ENCODE measurements at regions not wholly inside any gene's neighbourhood (a gene's known extent, or its start where the extent isn't known, plus 50 kb on each side); places are given as distances from the start of the nearest gene placed in this dataset.

- no peak for TF ChIP-seq CTCF (IDR thresholded peaks at IDR 0.05)
- TF ChIP-seq POLR2A (IDR thresholded peaks at IDR 0.05) = no peak
Measured at GRCh38 chr16:60077861-60078260, 1343.7 kb upstream of the GOT2 start.

Data from uterus (tissue), 2 donors.